GM23338 (cell line): ENCODE measurements at regions not wholly inside any gene's neighbourhood (a gene's known extent, or its start where the extent isn't known, plus 50 kb on each side); places are given as distances from the start of the nearest gene placed in this dataset.

Experiments used
- CREB1 ChIP-seq: fragments of 250-450 bp; sonication (Bioruptor Pico); IDR thresholded peaks from 2 replicates; pipeline ENCODE4 v1.5.0; 2020; ENCODE audit warnings: low read depth, mild to moderate bottlenecking, moderate library complexity
- EZH2phosphoT487 ChIP-seq: fragments of 200-600 bp; sonication (generic); IDR thresholded peaks from one replicate; pipeline ENCODE4 v1.8.1; 2018; ENCODE audit warnings: antibody characterized with exemption; ENCODE audit not compliant: unreplicated experiment
- JUNB ChIP-seq: IDR thresholded peaks from one replicate; pipeline ENCODE4 v1.6.1; 2016; ENCODE audit warnings: antibody characterized with exemption; ENCODE audit not compliant: unreplicated experiment
- POLR2AphosphoS5 ChIP-seq: IDR thresholded peaks from 2 replicates; pipeline ENCODE4 v1.6.1; 2016; ENCODE audit warnings: antibody characterized with exemption, low read depth
- STAT1 ChIP-seq: IDR thresholded peaks from one replicate; pipeline ENCODE4 v1.6.1; 2016; ENCODE audit warnings: antibody characterized with exemption; ENCODE audit not compliant: unreplicated experiment
- TF ChIP-seq, protein P1 (sequence below), 2 experiments: fragments of 200-600 bp in 1 of 2; sonication (generic) in 1 of 2; conservative IDR thresholded peaks; 2 replicates each; pipeline versions ENCODE4 v1.5.1 to v1.6.1; 2016 to 2017; ENCODE audit warnings: antibody characterized with exemption in 2 of 2, low read depth in 2 of 2, mild to moderate bottlenecking in 2 of 2, moderate library complexity in 1 of 2

DNA sequence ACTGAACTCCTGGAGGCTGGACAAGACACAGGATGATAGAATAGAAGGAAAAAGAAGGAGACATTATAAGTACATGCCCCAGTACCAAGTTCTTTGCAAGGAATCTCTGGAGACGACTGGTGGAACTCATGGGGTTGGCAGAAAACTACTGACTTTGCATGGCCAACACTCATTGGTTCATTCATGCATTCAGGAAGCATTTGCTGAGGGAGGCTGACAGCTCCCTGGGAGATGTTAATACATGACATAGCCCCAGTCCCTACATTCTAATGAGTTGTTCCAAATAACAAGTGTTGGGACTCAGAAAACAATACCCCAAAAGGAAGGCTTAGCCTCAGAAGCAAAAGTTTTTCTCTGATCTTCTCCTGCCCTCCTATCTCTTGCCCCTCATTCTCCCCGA lies 172.8 kb upstream of the IRF2BP2 start:
- TF ChIP-seq JUNB: no peak
- TF ChIP-seq, protein P1, sequence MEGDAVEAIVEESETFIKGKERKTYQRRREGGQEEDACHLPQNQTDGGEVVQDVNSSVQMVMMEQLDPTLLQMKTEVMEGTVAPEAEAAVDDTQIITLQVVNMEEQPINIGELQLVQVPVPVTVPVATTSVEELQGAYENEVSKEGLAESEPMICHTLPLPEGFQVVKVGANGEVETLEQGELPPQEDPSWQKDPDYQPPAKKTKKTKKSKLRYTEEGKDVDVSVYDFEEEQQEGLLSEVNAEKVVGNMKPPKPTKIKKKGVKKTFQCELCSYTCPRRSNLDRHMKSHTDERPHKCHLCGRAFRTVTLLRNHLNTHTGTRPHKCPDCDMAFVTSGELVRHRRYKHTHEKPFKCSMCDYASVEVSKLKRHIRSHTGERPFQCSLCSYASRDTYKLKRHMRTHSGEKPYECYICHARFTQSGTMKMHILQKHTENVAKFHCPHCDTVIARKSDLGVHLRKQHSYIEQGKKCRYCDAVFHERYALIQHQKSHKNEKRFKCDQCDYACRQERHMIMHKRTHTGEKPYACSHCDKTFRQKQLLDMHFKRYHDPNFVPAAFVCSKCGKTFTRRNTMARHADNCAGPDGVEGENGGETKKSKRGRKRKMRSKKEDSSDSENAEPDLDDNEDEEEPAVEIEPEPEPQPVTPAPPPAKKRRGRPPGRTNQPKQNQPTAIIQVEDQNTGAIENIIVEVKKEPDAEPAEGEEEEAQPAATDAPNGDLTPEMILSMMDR (conservative IDR thresholded peaks at IDR 0.05; ENCODE audit: low read depth in 2 of 2): no peak
- TF ChIP-seq POLR2AphosphoS5: no peak
- no peak for TF ChIP-seq EZH2phosphoT487
- no peak for TF ChIP-seq CREB1 (CRISPR knock-in tag)
- no peak for TF ChIP-seq STAT1
